Endothelial cell (in vitro differentiated cells): ENCODE measurements at regions not wholly inside any gene's neighbourhood (a gene's known extent, or its start where the extent isn't known, plus 50 kb on each side); places are given as distances from the start of the nearest gene placed in this dataset.

Experiments used
- DNase-seq: peaks from one replicate; pipeline ENCODE4 v3.0.0; 2021; ENCODE audit warnings: low spot score
- H3K27ac Mint-ChIP-seq: one replicate; pipeline ENCODE4 v1.8.0; 2021; ENCODE audit warnings: mixed read lengths, inconsistent platforms; ENCODE audit not compliant: unreplicated experiment
- H3K27me3 Mint-ChIP-seq: one replicate; pipeline ENCODE4 v1.8.0; 2021; ENCODE audit warnings: mild to moderate bottlenecking, moderate library complexity, mixed read lengths, inconsistent platforms; ENCODE audit not compliant: unreplicated experiment
- H3K36me3 Mint-ChIP-seq: one replicate; pipeline ENCODE4 v1.8.0; 2021; ENCODE audit warnings: mild to moderate bottlenecking, low read depth, mixed read lengths, inconsistent platforms; ENCODE audit not compliant: unreplicated experiment
- H3K4me1 Mint-ChIP-seq: one replicate; pipeline ENCODE4 v1.8.0; 2021; ENCODE audit warnings: mild to moderate bottlenecking, mixed read lengths, inconsistent platforms; ENCODE audit not compliant: unreplicated experiment
- H3K4me3 Mint-ChIP-seq: one replicate; pipeline ENCODE4 v1.8.0; 2021; ENCODE audit warnings: mild to moderate bottlenecking, mixed read lengths, inconsistent platforms; ENCODE audit not compliant: unreplicated experiment
- H3K9me3 Mint-ChIP-seq: one replicate; pipeline ENCODE4 v1.8.0; 2021; ENCODE audit warnings: mixed read lengths, inconsistent platforms; ENCODE audit not compliant: unreplicated experiment
- CTCF ChIP-seq: fragments of 200-600 bp; sonication (generic); IDR thresholded peaks from one replicate; pipeline ENCODE4 v1.5.0; 2021; ENCODE audit warnings: antibody characterized with exemption; ENCODE audit not compliant: unreplicated experiment

GRCh38 chr11:134761386-134761785 lies 349.3 kb upstream of the B3GAT1 start:
- no peak for DNase-seq
- Mint-ChIP-seq H3K27ac (no peak overlapping the region), H3K27me3 (peaks cover 2% of the 10 kb centered on the region), H3K4me3 (no peak overlapping the region), H3K9me3 (no peaks in the 10 kb centered on the region), H3K36me3 (peaks cover 8% of the 10 kb centered on the region), H3K4me1 (no peaks in the 10 kb centered on the region)
- no peak for TF ChIP-seq CTCF

DNA sequence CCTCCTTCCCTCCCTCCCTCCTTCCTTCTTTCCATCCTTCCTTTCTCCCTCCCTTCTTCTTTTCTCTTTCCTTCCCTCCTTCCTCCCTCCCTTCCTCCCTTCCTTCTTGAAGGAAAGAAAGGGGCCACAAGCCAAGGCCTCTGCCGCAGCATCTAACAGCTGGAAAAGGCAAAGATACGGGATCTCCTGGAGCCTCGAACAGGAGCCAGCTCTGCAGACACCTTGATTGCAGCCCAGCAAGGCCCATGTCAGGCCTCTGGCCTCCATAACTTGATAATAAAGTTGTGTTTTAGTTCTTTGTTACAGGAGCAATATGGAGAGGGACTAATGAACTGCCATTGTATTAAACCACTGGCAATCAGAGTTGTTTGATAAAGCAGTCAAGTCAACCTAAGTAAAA lies 348.9 kb upstream of the B3GAT1 start:
- TF ChIP-seq CTCF: no peak
- no peak for DNase-seq
- Mint-ChIP-seq H3K27me3 (peaks cover 2% of the 10 kb centered on the region), H3K36me3 (peaks cover 8% of the 10 kb centered on the region), H3K27ac (no peak overlapping the region), H3K9me3 (no peaks in the 10 kb centered on the region), H3K4me1 (no peaks in the 10 kb centered on the region), H3K4me3 (no peak overlapping the region)

- no peak for DNase-seq
- H3K27ac Mint-ChIP-seq: no peak overlapping the region
- H3K27me3 Mint-ChIP-seq: peaks cover 2% of the 10 kb centered on the region
- no peak for TF ChIP-seq CTCF
- no peak overlapping the region for H3K4me3 Mint-ChIP-seq
- H3K36me3 Mint-ChIP-seq: peaks cover 8% of the 10 kb centered on the region
- H3K4me1 Mint-ChIP-seq: no peaks in the 10 kb centered on the region
- H3K9me3 Mint-ChIP-seq: no peaks in the 10 kb centered on the region
Observed at GRCh38 chr11:134760299-134760698, 348.3 kb upstream of the B3GAT1 start.

GRCh38 chr11:134759855-134760254 lies 347.8 kb upstream of the B3GAT1 start:
- TF ChIP-seq CTCF: no peak
- H3K9me3 Mint-ChIP-seq: no peaks in the 10 kb centered on the region
- H3K27me3 Mint-ChIP-seq: peaks cover 2% of the 10 kb centered on the region
- no peak overlapping the region for H3K4me3 Mint-ChIP-seq
- DNase-seq: no peak
- no peaks in the 10 kb centered on the region for H3K4me1 Mint-ChIP-seq
- H3K27ac Mint-ChIP-seq: no peak overlapping the region
- H3K36me3 Mint-ChIP-seq: peaks cover 8% of the 10 kb centered on the region

- Mint-ChIP-seq H3K9me3 (no peaks in the 10 kb centered on the region), H3K27me3 (peaks cover 2% of the 10 kb centered on the region), H3K4me1 (no peaks in the 10 kb centered on the region), H3K27ac (no peak overlapping the region), H3K36me3 (peaks cover 8% of the 10 kb centered on the region), H3K4me3 (no peak overlapping the region)
- no peak for DNase-seq
- no peak for TF ChIP-seq CTCF
Observed at GRCh38 chr11:134759274-134759673, 347.2 kb upstream of the B3GAT1 start.
